ENCODE measurements at regions not wholly inside any gene's neighbourhood (a gene's known extent, or its start where the extent isn't known, plus 50 kb on each side); places are given as distances from the start of the nearest gene placed in this dataset.
A peak's percentile ranks its signal among the peaks of the same experiment; 100 is the strongest.

DNA sequence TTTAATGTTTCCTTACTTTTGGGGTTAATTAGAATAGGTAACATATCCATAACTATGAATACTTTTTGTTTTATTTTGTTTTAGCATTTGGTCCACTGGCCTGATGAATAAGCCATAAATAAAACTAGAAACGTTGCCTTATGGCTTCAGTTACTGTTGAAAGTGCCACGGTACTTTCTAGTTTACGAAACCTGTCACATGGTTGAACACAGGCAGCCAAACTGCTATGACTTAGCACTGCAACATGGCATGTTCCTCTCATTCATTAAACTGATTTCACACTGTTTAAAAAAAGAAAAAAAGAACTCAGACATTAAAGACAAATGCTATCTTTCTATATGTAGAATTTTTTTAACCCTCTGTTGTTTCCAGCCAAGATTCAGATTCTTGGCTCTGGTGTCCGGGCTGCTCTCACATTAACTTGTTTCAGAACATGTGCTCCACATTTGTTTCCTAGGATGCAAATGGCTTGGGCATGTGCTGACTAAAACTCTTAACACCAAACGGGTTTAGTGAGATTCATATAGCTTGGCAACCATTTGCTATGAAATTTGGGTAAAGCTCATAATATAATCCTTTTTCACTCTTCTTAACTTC is 323.9 kb upstream of the RND3 start (continued):
- TF ChIP-seq, protein P1, sequence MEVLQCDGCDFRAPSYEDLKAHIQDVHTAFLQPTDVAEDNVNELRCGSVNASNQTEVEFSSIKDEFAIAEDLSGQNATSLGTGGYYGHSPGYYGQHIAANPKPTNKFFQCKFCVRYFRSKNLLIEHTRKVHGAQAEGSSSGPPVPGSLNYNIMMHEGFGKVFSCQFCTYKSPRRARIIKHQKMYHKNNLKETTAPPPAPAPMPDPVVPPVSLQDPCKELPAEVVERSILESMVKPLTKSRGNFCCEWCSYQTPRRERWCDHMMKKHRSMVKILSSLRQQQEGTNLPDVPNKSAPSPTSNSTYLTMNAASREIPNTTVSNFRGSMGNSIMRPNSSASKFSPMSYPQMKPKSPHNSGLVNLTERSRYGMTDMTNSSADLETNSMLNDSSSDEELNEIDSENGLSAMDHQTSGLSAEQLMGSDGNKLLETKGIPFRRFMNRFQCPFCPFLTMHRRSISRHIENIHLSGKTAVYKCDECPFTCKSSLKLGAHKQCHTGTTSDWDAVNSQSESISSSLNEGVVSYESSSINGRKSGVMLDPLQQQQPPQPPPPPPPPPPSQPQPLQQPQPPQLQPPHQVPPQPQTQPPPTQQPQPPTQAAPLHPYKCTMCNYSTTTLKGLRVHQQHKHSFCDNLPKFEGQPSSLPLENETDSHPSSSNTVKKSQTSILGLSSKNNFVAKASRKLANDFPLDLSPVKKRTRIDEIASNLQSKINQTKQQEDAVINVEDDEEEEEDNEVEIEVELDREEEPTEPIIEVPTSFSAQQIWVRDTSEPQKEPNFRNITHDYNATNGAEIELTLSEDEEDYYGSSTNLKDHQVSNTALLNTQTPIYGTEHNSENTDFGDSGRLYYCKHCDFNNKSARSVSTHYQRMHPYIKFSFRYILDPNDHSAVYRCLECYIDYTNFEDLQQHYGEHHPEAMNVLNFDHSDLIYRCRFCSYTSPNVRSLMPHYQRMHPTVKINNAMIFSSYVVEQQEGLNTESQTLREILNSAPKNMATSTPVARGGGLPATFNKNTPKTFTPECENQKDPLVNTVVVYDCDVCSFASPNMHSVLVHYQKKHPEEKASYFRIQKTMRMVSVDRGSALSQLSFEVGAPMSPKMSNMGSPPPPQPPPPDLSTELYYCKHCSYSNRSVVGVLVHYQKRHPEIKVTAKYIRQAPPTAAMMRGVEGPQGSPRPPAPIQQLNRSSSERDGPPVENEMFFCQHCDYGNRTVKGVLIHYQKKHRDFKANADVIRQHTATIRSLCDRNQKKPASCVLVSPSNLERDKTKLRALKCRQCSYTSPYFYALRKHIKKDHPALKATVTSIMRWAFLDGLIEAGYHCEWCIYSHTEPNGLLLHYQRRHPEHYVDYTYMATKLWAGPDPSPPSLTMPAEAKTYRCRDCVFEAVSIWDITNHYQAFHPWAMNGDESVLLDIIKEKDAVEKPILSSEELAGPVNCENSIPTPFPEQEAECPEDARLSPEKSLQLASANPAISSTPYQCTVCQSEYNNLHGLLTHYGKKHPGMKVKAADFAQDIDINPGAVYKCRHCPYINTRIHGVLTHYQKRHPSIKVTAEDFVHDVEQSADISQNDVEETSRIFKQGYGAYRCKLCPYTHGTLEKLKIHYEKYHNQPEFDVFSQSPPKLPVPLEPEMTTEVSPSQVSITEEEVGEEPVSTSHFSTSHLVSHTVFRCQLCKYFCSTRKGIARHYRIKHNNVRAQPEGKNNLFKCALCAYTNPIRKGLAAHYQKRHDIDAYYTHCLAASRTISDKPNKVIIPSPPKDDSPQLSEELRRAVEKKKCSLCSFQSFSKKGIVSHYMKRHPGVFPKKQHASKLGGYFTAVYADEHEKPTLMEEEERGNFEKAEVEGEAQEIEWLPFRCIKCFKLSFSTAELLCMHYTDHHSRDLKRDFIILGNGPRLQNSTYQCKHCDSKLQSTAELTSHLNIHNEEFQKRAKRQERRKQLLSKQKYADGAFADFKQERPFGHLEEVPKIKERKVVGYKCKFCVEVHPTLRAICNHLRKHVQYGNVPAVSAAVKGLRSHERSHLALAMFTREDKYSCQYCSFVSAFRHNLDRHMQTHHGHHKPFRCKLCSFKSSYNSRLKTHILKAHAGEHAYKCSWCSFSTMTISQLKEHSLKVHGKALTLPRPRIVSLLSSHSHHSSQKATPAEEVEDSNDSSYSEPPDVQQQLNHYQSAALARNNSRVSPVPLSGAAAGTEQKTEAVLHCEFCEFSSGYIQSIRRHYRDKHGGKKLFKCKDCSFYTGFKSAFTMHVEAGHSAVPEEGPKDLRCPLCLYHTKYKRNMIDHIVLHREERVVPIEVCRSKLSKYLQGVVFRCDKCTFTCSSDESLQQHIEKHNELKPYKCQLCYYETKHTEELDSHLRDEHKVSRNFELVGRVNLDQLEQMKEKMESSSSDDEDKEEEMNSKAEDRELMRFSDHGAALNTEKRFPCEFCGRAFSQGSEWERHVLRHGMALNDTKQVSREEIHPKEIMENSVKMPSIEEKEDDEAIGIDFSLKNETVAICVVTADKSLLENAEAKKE (CRISPR knock-in tag; IDR thresholded peaks at IDR 0.05) = no peak

GRCh38 chr2:150809103-150809502 is 321.6 kb upstream of the RND3 start:
- no peak for ATAC-seq
- no peaks in the 10 kb centered on the region for H4K20me1 ChIP-seq (replicated peaks; ENCODE audit: insufficient read depth)
- H3K27me3 Mint-ChIP-seq (ENCODE audit: insufficient read depth, low read depth, poor library complexity) = no peaks in the 10 kb centered on the region

More at GRCh38 chr2:150809103-150809502, 321.6 kb upstream of the RND3 start:
- Histone ChIP-seq H3K79me2 (replicated peaks; ENCODE audit: insufficient read depth) (no peaks in the 10 kb centered on the region), H3K4me2 (no peak overlapping the region), H3K27ac (ENCODE audit: low read depth) (no peak overlapping the region), H3F3A (replicated peaks; ENCODE audit: low read depth) (no peaks in the 10 kb centered on the region), H3K36me3 (ENCODE audit: insufficient read depth) (no peaks in the 10 kb centered on the region), H3K4me1 (ENCODE audit: insufficient read depth) (no peaks in the 10 kb centered on the region), H2AFZ (peak overlapping the region; percentile 33; the same call in 1 of the 2 replicates), H3K4me3 (no peak overlapping the region), H3K27me3 (ENCODE audit: insufficient read depth) (no peaks in the 10 kb centered on the region), H3K9me2 (ENCODE audit: insufficient read depth) (peaks cover 2% of the 10 kb centered on the region; the same call in 1 of the 2 replicates)
- H3K4me3 Mint-ChIP-seq = no peak overlapping the region
- peaks cover 2% of the 10 kb centered on the region; the same call in 1 of the 3 replicates for H3K9me3 Mint-ChIP-seq
- DNase-seq (ENCODE audit: low spot score) = no peak
- no peak overlapping the region for H3K27ac Mint-ChIP-seq
- peaks cover 6% of the 10 kb centered on the region; the same call in 2 of the 3 replicates for H3K36me3 Mint-ChIP-seq (ENCODE audit: low read depth)
- H3K4me1 Mint-ChIP-seq = 0 out of 3 replicates have a peak, but pooled peaks cover 2% of the 10 kb centered on the region
- TF ChIP-seq ZNF114 (CRISPR knock-in tag; IDR thresholded peaks at IDR 0.05) (no peak), ZNF331 (CRISPR knock-in tag; IDR thresholded peaks at IDR 0.05; ENCODE audit: low read depth) (no peak), NANOG (IDR thresholded peaks at IDR 0.05; ENCODE audit: borderline replicate concordance) (no peak), CREB1 (CRISPR knock-in tag; IDR thresholded peaks at IDR 0.05; ENCODE audit: low read depth) (no peak), CTCF (conservative IDR thresholded peaks at IDR 0.05; ENCODE audit: low read depth in 2 of 2) (no peak), REST (IDR thresholded peaks at IDR 0.05; ENCODE audit: unreplicated experiment) (no peak)

Data from GM23338 (cell line).